Stimulated activated CD4-positive, alpha-beta T cell treated with anti-CD3 and anti-CD28 coated beads, Interleukin-2, amount 100 ng/mL, for 48 hours (primary cell): ENCODE measurements at regions not wholly inside any gene's neighbourhood (a gene's known extent, or its start where the extent isn't known, plus 50 kb on each side); places are given as distances from the start of the nearest gene placed in this dataset.

Source experiments
- DNase-seq, 2 donors: peaks; one replicate each; pipeline ENCODE4 v3.0.0-alpha.2; 2020

GRCh38 chr17:15108992-15109391 is 156.1 kb downstream of the PMP22 start:
- DNase-seq, result no peak

- no peak for DNase-seq
Measured at GRCh38 chr17:15106540-15106939, 158.6 kb downstream of the PMP22 start.

GRCh38 chr17:15103785-15104184 is 161.3 kb downstream of the PMP22 start:
- no peak for DNase-seq

- DNase-seq, result no peak
Measured at GRCh38 chr17:15101175-15101574, 164.0 kb downstream of the PMP22 start.

- no peak for DNase-seq
Measured at GRCh38 chr17:15096511-15096910, 168.6 kb downstream of the PMP22 start.

GRCh38 chr17:15095935-15096334 is 169.2 kb downstream of the PMP22 start:
- no peak for DNase-seq

- no peak for DNase-seq
Measured at GRCh38 chr17:15092762-15093161, 172.4 kb downstream of the PMP22 start.

- DNase-seq, result no peak
Measured at GRCh38 chr17:15092261-15092660, 172.9 kb downstream of the PMP22 start.

GRCh38 chr17:15091825-15092224 is 173.3 kb downstream of the PMP22 start:
- no peak for DNase-seq

GRCh38 chr17:15090533-15090932 is 174.6 kb downstream of the PMP22 start:
- DNase-seq, result no peak

GRCh38 chr17:15087946-15088345 is 177.2 kb downstream of the PMP22 start:
- DNase-seq, result no peak

- no peak for DNase-seq
Measured at GRCh38 chr17:15086776-15087295, 178.3 kb downstream of the PMP22 start.

- DNase-seq, result no peak
Measured at GRCh38 chr17:15085890-15086677, 179.0 kb downstream of the PMP22 start.

- DNase-seq, result no peak
Measured at GRCh38 chr17:15083225-15083624, 181.9 kb downstream of the PMP22 start.

- DNase-seq, result no peak
Measured at GRCh38 chr17:15081008-15081407, 184.1 kb downstream of the PMP22 start.

GRCh38 chr17:15078570-15078969 is 186.6 kb downstream of the PMP22 start:
- no peak for DNase-seq

GRCh38 chr17:15076991-15077663 is 188.0 kb downstream of the PMP22 start:
- DNase-seq, result no peak

GRCh38 chr17:15051933-15052332 is 213.2 kb downstream of the PMP22 start:
- no peak for DNase-seq

GRCh38 chr17:15049795-15050160 is 215.3 kb downstream of the PMP22 start:
- no peak for DNase-seq

GRCh38 chr17:15048933-15049794 is 216.0 kb downstream of the PMP22 start:
- DNase-seq, result no peak

GRCh38 chr17:15048381-15048780 is 216.7 kb downstream of the PMP22 start:
- no peak for DNase-seq

GRCh38 chr17:15042311-15042710 is 222.8 kb downstream of the PMP22 start:
- no peak for DNase-seq

- DNase-seq, result no peak
Measured at GRCh38 chr17:15039366-15039765, 225.8 kb downstream of the PMP22 start.
